Endodermal cell (in vitro differentiated cells): ENCODE measurements at regions not wholly inside any gene's neighbourhood (a gene's known extent, or its start where the extent isn't known, plus 50 kb on each side); places are given as distances from the start of the nearest gene placed in this dataset.

ENCODE experiments used
- DNase-seq: peaks from one replicate; pipeline ENCODE4 v3.0.0-alpha.2; 2017
- H3K27ac ChIP-seq: 2 replicates; pipeline ENCODE4 v1.5.1; 2013; ENCODE audit warnings: mild to moderate bottlenecking, low read depth, low read length, moderate library complexity
- H3K27me3 ChIP-seq: 2 replicates; pipeline ENCODE4 v1.6.1; 2013; ENCODE audit warnings: mild to moderate bottlenecking, low read length, moderate library complexity; ENCODE audit not compliant: insufficient read depth, control insufficient read depth, poor library complexity, severe bottlenecking
- H3K36me3 ChIP-seq: 2 replicates; pipeline ENCODE4 v1.7.0; 2013; ENCODE audit warnings: mild to moderate bottlenecking, low read length, moderate library complexity; ENCODE audit not compliant: control insufficient read depth, insufficient read depth
- H3K4me1 ChIP-seq: one replicate; pipeline ENCODE4 v1.7.0; 2013; ENCODE audit warnings: low read length; ENCODE audit not compliant: control insufficient read depth, insufficient read depth
- H3K4me3 ChIP-seq: 2 replicates; pipeline ENCODE4 v1.5.1; 2013; ENCODE audit warnings: mild to moderate bottlenecking, low read length, moderate library complexity
- H3K9ac ChIP-seq: 2 replicates; pipeline ENCODE4 v1.6.1; 2013; ENCODE audit warnings: mild to moderate bottlenecking, low read length, moderate library complexity; ENCODE audit not compliant: poor library complexity, severe bottlenecking; ENCODE audit errors: extremely low read depth
- H3K9me3 ChIP-seq: 2 replicates; pipeline ENCODE4 v1.6.1; 2013; ENCODE audit warnings: mild to moderate bottlenecking, low read length, moderate library complexity; ENCODE audit not compliant: control insufficient read depth
- H3K27ac Mint-ChIP-seq: 2 replicates; pipeline ENCODE4 v1.8.0; 2020; ENCODE audit warnings: mixed read lengths
- H3K27me3 Mint-ChIP-seq: 2 replicates; pipeline ENCODE4 v1.8.0; 2021; ENCODE audit warnings: mild to moderate bottlenecking, mixed read lengths; ENCODE audit not compliant: insufficient read depth
- H3K36me3 Mint-ChIP-seq: 2 replicates; pipeline ENCODE4 v1.8.0; 2020; ENCODE audit warnings: low read depth, mixed read lengths
- H3K4me1 Mint-ChIP-seq: 2 replicates; pipeline ENCODE4 v1.8.0; 2020; ENCODE audit warnings: mixed read lengths
- H3K4me3 Mint-ChIP-seq: 2 replicates; pipeline ENCODE4 v1.8.0; 2020; ENCODE audit warnings: mild to moderate bottlenecking, moderate library complexity, mixed read lengths
- H3K9me3 Mint-ChIP-seq: 2 replicates; pipeline ENCODE4 v1.8.0; 2020; ENCODE audit warnings: mild to moderate bottlenecking, mixed read lengths
- CTCF ChIP-seq: fragments of 200-600 bp; sonication (generic); conservative IDR thresholded peaks from 2 replicates; pipeline ENCODE4 v1.5.0; 2021; ENCODE audit warnings: antibody characterized with exemption, mild to moderate bottlenecking
- WGBS, 2 experiments: methylation state at CpG; one replicate each; pipeline versions ENCODE4 v1.1.5 to v1.1.7; 2013; ENCODE audit warnings: missing lambda C conversion rate in 2 of 2, mixed read lengths in 1 of 2; ENCODE audit not compliant: insufficient coverage in 1 of 2, insufficient read length in 1 of 2; 5-methylcytosine and 5-hydroxymethylcytosine counted together

- DNase-seq, result no peak
- no peaks in the 10 kb centered on the region for H3K27me3 Mint-ChIP-seq
- Histone ChIP-seq H3K4me3 (no peak overlapping the region), H3K27ac (no peak overlapping the region), H3K4me1 (no peaks in the 10 kb centered on the region), H3K36me3 (no peaks in the 10 kb centered on the region), H3K9me3 (no peaks in the 10 kb centered on the region), H3K27me3 (no peaks in the 10 kb centered on the region), H3K9ac (no peak overlapping the region)
- WGBS, 2 experiments, result 95 to 100% methylated on average over 1 to 3 of the region's 3 CpGs
- no peak overlapping the region for H3K27ac Mint-ChIP-seq
- no peak for TF ChIP-seq CTCF
- H3K9me3 Mint-ChIP-seq, result peaks cover 7% of the 10 kb centered on the region
- H3K4me1 Mint-ChIP-seq, result peaks cover 11% of the 10 kb centered on the region
- no peaks in the 10 kb centered on the region for H3K36me3 Mint-ChIP-seq
- no peak overlapping the region for H3K4me3 Mint-ChIP-seq
Observed at GRCh38 chr15:55106155-55106554, 90.6 kb downstream of the RSL24D1 start.

GRCh38 chr15:55094136-55094535 is 102.6 kb downstream of the RSL24D1 start:
- no peak overlapping the region for H3K27ac Mint-ChIP-seq
- no peak for TF ChIP-seq CTCF
- no peak for DNase-seq
- 90% methylated on average over 2 of the region's 2 CpGs; no CpG with 5 or more reads in 1 of the 2 experiments for WGBS, 2 experiments
- no peaks in the 10 kb centered on the region for H3K4me1 Mint-ChIP-seq
- no peaks in the 10 kb centered on the region for H3K4me1 ChIP-seq
- peaks cover 5% of the 10 kb centered on the region for H3K9me3 Mint-ChIP-seq
- H3K27me3 ChIP-seq, result no peaks in the 10 kb centered on the region
- no peaks in the 10 kb centered on the region for H3K27me3 Mint-ChIP-seq
- H3K36me3 Mint-ChIP-seq, result no peaks in the 10 kb centered on the region
- H3K9ac ChIP-seq, result no peak overlapping the region
- no peaks in the 10 kb centered on the region for H3K36me3 ChIP-seq
- H3K9me3 ChIP-seq, result no peaks in the 10 kb centered on the region
- H3K4me3 Mint-ChIP-seq, result no peak overlapping the region
- no peak overlapping the region for H3K27ac ChIP-seq
- H3K4me3 ChIP-seq, result no peak overlapping the region

DNA sequence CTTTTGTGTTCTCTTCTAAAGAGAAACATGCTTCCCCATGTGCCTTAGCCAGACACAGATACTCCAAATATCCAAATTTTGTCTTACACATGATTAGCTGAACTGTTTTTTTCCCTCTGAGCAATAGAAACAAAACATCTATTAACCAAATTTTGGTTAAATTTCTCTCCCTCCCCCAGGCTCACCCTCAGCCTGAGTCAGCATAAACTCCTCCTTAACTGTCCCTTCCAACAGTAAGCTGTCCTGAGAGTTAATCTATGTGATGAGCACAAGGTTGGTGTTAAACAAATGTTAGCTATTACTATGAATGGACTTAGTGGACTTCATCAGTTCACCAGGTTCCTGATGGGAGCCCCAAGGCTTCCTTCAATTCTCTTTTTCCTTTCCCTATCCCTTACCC is 108.5 kb downstream of the RSL24D1 start:
- no peaks in the 10 kb centered on the region for H3K4me1 ChIP-seq
- no peaks in the 10 kb centered on the region for H3K9me3 Mint-ChIP-seq
- no peak for DNase-seq

More for the DNA sequence above, 108.5 kb downstream of the RSL24D1 start:
- TF ChIP-seq CTCF, result no peak
- H3K9me3 ChIP-seq, result no peaks in the 10 kb centered on the region
- H3K27me3 ChIP-seq, result no peaks in the 10 kb centered on the region
- no peaks in the 10 kb centered on the region for H3K36me3 ChIP-seq
- no peak overlapping the region for H3K4me3 ChIP-seq
- Mint-ChIP-seq H3K27ac (no peak overlapping the region), H3K4me1 (no peaks in the 10 kb centered on the region), H3K4me3 (no peak overlapping the region), H3K36me3 (no peaks in the 10 kb centered on the region), H3K27me3 (no peaks in the 10 kb centered on the region)
- H3K27ac ChIP-seq, result no peak overlapping the region
- H3K9ac ChIP-seq, result no peak overlapping the region
